Fibroblast of lung (primary cell): ENCODE measurements at regions not wholly inside any gene's neighbourhood (a gene's known extent, or its start where the extent isn't known, plus 50 kb on each side); places are given as distances from the start of the nearest gene placed in this dataset.

Experiments
- CTCF ChIP-seq, 2 donors: IDR thresholded peaks in 1 of 2; conservative IDR thresholded peaks in 1 of 2; 1 replicate in 1 of 2; 2 replicates in 1 of 2; pipeline ENCODE4 v1.5.1; 2011 to 2012; ENCODE audit warnings: low read length in 2 of 2, control low read depth in 1 of 2, inconsistent platforms in 1 of 2, low read depth in 1 of 2, mild to moderate bottlenecking in 1 of 2
- EZH2 ChIP-seq: IDR thresholded peaks from 2 replicates; pipeline ENCODE4 v1.5.1; 2012; ENCODE audit warnings: low read length, control low read depth, mild to moderate bottlenecking; ENCODE audit errors: missing control alignments

GRCh38 chr9:117470902-117471301 lies 56.0 kb upstream of the ASTN2 start:
- TF ChIP-seq CTCF (conservative IDR thresholded peaks at IDR 0.05 in 1 of 2, IDR thresholded peaks at IDR 0.05 in 1 of 2; ENCODE audit: low read depth in 1 of 2, low read length in 2 of 2) (no peak), EZH2 (no peak)
